GM23338 (cell line): ENCODE measurements at regions not wholly inside any gene's neighbourhood (a gene's known extent, or its start where the extent isn't known, plus 50 kb on each side); places are given as distances from the start of the nearest gene placed in this dataset.

Experiments used
- EZH2 ChIP-seq: fragments of 200-600 bp; sonication (generic); IDR thresholded peaks from one replicate; pipeline ENCODE4 v1.8.0; 2017; ENCODE audit warnings: antibody characterized with exemption, mild to moderate bottlenecking, low read depth; ENCODE audit not compliant: unreplicated experiment
- NANOG ChIP-seq: IDR thresholded peaks from 2 replicates; pipeline ENCODE4 v1.6.1; 2016; ENCODE audit warnings: antibody characterized with exemption, borderline replicate concordance
- TF ChIP-seq, protein P1 (sequence below), 2 experiments: fragments of 200-600 bp in 1 of 2; sonication (generic) in 1 of 2; conservative IDR thresholded peaks; 2 replicates each; pipeline versions ENCODE4 v1.5.1 to v1.6.1; 2016 to 2017; ENCODE audit warnings: antibody characterized with exemption in 2 of 2, low read depth in 2 of 2, mild to moderate bottlenecking in 2 of 2, moderate library complexity in 1 of 2

DNA sequence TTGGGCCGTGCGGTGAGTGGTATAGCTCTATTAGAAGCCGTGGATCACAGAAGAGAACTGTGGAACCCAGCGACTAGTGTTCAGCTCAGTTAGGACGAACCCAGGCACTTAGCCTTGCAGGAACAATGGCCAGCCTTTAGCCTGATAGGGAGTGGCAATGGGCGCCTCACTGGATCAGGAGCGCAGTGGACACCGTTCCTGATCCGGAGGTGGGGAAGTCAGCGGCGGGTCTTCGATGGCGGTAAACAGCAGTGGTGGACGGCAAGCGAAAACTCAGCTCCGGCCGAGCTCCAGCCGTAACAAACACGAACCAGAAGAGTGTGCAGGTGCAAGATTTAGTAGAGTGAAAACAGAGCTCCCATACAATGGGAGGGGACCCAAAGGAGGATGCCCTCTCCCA, 340.0 kb downstream of the TLE4 start:
- TF ChIP-seq, protein P1, sequence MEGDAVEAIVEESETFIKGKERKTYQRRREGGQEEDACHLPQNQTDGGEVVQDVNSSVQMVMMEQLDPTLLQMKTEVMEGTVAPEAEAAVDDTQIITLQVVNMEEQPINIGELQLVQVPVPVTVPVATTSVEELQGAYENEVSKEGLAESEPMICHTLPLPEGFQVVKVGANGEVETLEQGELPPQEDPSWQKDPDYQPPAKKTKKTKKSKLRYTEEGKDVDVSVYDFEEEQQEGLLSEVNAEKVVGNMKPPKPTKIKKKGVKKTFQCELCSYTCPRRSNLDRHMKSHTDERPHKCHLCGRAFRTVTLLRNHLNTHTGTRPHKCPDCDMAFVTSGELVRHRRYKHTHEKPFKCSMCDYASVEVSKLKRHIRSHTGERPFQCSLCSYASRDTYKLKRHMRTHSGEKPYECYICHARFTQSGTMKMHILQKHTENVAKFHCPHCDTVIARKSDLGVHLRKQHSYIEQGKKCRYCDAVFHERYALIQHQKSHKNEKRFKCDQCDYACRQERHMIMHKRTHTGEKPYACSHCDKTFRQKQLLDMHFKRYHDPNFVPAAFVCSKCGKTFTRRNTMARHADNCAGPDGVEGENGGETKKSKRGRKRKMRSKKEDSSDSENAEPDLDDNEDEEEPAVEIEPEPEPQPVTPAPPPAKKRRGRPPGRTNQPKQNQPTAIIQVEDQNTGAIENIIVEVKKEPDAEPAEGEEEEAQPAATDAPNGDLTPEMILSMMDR (conservative IDR thresholded peaks at IDR 0.05; ENCODE audit: low read depth in 2 of 2): no peak
- TF ChIP-seq EZH2: no peak
- no peak for TF ChIP-seq NANOG
